NCI-H2107 treated with DMSO at 0.1 percent for 48 hours (cell line): ENCODE measurements at regions not wholly inside any gene's neighbourhood (a gene's known extent, or its start where the extent isn't known, plus 50 kb on each side); places are given as distances from the start of the nearest gene placed in this dataset.
"Not testable (repeated sequence)": the region's sequence is repeated elsewhere in the genome, so short reads cannot be mapped to it uniquely, and the experiment has no call there.

Experiments used
- DNase-seq: peaks from one replicate; lab custom pipeline; 2025; ENCODE audit not compliant: unreplicated experiment; lab: John Stamatoyannopoulos, UW

- DNase-seq: no peak
Measured at GRCh38 chr1:227508431-227508830, 54.9 kb upstream of the ZNF678 start.

- not testable (repeated sequence) for DNase-seq
Measured at GRCh38 chr1:227506490-227507393, 56.6 kb upstream of the ZNF678 start.

DNA sequence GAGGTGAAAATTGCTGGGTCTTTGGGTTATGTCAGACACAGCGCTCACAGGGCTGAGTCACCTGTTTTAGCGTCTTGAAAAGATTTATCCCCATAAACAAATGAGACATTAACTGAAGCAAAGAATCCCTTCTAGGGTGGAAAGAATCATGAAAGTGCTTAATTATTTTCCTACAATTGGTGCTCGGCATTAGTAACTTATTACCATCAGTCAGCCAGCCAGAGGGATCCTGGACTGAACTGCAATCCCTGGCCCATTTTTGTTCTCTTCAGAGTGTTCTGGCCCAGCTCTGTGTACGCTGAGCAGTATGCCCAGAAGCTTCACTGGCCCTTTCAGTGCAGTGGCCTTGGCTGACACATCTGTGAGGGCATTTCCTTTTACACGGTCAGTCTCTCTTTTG, 67.3 kb upstream of the ZNF678 start:
- DNase-seq: not testable (repeated sequence)

- DNase-seq: not testable (repeated sequence)
Measured at GRCh38 chr1:227493863-227494551, 69.3 kb upstream of the ZNF678 start.

DNA sequence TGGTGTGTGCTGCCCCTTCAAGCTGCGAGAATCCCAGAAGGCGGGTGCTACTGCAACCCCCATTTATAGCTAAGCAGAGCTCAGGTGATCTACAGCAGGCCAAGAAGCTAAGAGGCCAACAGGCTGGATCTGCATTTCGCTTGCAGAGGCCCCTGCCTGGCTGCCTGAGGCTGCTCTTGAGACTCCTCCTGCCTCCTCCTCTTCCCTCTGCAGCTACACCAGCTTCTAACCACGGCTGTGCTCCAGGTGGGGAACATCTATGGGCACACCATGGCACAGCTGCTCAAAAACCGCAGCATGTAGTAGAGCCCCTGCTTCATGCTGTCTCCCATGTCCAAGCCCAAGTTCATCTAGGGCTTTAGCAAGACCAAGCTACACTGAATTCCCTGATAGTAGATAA, 72.9 kb upstream of the ZNF678 start:
- DNase-seq: no peak

GRCh38 chr1:227490001-227490400, 73.4 kb upstream of the ZNF678 start:
- DNase-seq: no peak

GRCh38 chr1:227489572-227489971, 73.8 kb upstream of the ZNF678 start:
- no peak for DNase-seq

- no peak for DNase-seq
Measured at GRCh38 chr1:227487606-227488005, 75.8 kb upstream of the ZNF678 start.

DNA sequence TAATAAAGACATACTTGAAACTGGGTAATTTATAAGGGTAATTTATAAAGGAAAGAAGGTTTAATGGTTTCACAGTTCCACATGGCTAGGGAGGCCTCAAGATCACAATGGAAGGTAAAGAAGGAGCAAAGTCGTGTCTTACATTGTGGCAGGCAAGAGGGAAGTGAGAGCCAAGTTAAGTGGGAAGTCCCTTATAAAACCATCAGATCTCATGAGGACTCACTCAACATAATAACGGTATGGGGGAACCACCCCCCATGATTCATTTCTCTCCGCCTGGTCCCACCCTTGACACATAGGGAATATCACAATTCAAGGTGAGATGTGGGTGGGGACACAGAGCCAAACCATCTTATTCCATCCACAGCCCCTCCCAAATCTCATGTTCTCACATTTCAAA, 76.8 kb upstream of the ZNF678 start:
- DNase-seq: no peak

- no peak for DNase-seq
Measured at GRCh38 chr1:227482023-227482299, 81.4 kb upstream of the ZNF678 start.

DNA sequence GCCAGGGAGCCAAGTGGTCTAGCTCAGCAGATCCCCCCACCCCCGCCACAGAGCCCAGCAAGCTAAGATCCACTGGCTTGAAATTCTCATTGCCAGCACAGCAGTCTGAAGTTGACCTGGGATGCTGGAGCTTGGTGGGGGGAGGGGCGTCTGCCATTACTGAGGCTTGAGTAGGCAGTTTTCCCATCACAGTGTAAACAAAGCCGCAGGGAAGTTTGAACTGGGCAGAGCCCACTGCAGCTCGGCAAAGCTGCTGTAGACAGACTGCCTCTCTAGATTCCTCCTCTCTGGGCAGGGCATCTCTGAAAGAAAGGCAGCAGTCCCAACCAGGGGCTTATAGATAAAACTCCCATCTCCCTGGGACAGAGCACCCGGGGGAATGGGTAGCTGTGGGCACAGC, 89.3 kb upstream of the ZNF678 start:
- not testable (repeated sequence) for DNase-seq

- DNase-seq: no peak
Measured at GRCh38 chr1:227472772-227473171, 90.6 kb upstream of the ZNF678 start.

GRCh38 chr1:227470688-227471087, 92.7 kb upstream of the ZNF678 start:
- DNase-seq: no peak

DNA sequence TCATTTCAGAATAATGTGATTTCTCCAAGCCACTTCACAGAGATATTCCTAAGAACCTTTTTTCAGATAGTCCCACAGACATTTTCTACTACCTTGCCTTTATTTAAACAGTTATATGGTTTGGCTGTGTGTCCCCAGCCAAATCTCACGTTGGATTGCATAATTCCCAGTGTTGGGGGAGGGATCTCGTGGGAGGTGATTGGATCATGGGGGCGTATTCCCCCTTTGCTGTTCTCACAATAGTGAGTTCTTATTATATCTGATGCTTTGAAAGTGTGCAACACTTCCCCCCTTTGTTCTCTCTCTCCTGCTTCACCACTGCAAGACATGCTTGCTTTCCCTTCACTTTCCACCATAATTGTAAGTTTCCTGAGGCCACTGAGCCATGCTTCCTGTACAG, 93.6 kb upstream of the ZNF678 start:
- no peak for DNase-seq

DNA sequence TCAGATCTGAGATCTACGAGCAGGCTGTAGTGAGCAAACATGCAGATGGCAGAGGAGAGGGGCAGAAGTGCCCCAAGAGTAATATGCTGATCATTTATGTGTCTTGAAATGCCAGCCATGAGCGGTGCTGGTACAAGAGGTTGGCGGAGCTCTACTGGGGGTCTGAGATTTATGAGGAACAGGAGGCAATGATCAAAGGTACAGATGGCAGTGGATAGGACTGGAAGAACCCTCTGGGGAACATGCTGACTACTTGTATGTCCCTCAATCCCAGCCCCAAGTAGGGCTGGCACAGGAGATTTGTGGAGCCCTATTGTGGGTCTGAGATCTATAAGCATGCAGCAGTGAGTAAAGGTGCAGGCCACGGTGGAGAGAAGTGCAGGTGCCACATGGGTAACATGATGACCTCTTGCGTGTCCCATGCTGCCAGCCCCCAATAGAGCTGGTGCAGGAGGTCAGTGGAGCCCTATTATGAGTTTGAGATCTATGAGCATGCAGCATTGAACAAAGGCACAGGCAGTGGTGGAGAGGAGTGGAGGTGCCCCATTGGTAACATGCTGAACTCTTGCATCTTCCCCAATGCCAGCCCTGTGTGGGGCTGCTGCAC, 97.2 kb upstream of the ZNF678 start:
- DNase-seq: no peak

DNA sequence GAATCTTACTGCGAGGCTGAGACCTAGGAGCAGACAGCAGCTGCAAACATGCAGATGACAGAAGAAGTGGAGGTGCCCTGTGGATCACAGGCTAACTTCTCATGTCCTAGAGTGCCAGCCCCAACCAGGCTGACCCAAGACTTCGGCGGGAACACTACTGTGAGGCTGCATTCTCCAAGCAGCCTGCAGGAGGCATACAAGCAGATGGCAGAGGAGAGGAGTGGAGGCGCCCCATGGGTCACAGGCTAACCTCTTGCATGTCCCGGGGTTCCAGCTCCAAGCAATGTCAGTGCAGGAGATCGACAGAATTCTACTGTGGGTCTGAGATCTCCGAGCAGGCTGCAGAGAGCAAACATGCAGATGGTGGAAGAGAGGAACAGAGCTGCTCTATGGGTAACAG, 98.1 kb upstream of the ZNF678 start:
- DNase-seq: no peak

DNA sequence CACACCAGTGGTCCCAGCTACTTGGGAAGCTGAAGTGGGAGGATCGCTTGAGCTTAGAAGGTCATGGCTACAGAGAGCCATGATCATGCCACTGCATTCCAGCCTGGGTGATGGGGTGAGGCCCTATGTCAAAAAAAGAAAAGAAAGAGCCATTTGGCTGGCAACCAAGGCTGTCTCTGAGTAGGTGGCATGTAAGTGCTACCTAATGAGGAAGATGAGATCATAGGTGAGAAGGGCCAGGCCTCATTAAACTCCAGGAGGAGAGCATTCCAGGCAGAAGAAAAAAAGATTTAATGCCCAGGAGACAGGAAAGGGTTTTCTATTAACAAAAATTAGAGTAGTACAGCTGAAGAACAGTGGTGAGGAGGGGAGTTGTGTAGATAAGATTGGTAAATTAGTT, 103.4 kb upstream of the ZNF678 start:
- DNase-seq: no peak

DNA sequence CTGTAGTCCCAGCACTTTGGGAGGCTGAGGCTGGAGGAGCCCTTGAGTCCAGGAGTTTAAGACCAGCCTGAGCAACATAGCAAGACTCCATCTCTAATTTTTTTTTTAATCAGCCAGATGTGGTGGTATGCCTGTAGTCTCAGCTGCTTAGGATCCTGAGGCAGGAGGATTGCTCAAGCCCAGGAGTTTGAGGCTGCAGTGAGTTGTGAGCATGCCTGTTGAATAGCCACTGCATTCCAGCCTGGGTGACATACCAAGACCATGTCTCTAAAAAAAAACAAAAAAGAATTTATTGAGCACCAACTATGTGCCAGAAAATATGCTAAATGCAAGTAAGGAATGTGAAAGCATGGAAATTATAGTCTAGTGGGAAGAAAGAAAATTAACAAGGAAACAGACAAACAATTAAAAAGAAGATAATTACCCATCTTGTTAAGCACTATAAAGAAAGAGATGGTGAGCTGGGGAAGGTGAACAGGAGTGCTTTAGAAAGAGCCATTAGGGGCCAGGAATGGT, 104.0 kb upstream of the ZNF678 start:
- no peak for DNase-seq

DNA sequence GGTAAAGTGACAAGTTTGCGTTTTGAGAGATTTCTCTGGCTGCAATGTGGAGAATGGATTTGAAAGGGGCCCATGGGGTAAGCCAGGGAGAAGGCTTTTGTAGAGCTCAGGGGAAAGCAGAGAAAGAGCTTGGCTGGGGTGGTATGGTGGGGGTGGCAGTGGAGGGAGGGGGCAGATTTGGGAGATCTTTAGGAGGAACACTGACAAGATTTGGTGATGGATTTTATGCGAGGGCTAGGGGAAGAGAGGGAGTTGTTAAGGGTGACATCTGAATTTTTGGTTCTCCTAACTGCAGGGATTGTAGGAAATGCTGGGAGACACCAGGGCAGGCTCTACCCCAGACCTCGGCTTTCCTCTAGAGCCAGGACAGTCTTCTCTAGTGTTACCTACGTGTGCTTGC, 108.7 kb upstream of the ZNF678 start:
- no peak for DNase-seq

GRCh38 chr1:227453631-227454355, 109.6 kb upstream of the ZNF678 start:
- no peak for DNase-seq

GRCh38 chr1:227451954-227452353, 111.4 kb upstream of the ZNF678 start:
- DNase-seq: no peak
